Caco-2 (cell line): ENCODE measurements at regions not wholly inside any gene's neighbourhood (a gene's known extent, or its start where the extent isn't known, plus 50 kb on each side); places are given as distances from the start of the nearest gene placed in this dataset.
A peak's percentile ranks its signal among the peaks of the same experiment; 100 is the strongest.

Source experiments
- BruUV-seq: library from RNA; stranded (reverse); fragments of 400-500 nt; replicated peaks from 2 replicates; lab custom pipeline; 2021; lab: Mats Ljungman, UMichigan
- CTCF ChIA-PET: fragments of 300-600 bp; sonication (Branson Sonifier 250); formaldehyde crosslinking; loops from one replicate; lab custom pipeline; 2022; ENCODE audit warnings: antibody characterized with exemption; lab: Charles Lee
- POLR2A ChIA-PET: fragments of 300-600 bp; sonication (Branson Sonifier 250); formaldehyde crosslinking; loops from one replicate; lab custom pipeline; 2022; ENCODE audit warnings: antibody characterized with exemption; lab: Charles Lee
- DNase-seq, 2 experiments: peaks; one replicate each; pipeline versions ENCODE4 v3.0.0 to v3.0.0-alpha.2; 2020 to 2022
- H3K27me3 ChIP-seq: replicated peaks from 2 replicates; pipeline ENCODE4 v1.6.0; 2011; ENCODE audit warnings: low read length; ENCODE audit not compliant: control insufficient read depth, insufficient read depth
- H3K36me3 ChIP-seq: 2 replicates; pipeline ENCODE4 v1.5.1; 2011; ENCODE audit warnings: low read length; ENCODE audit not compliant: control insufficient read depth, insufficient read depth
- H3K4me1 ChIP-seq: fragments of 250-450 bp; sonication (Bioruptor Pico); 2 replicates; pipeline ENCODE4 v1.5.1; 2020; ENCODE audit warnings: mild to moderate bottlenecking
- H3K4me3 ChIP-seq: 2 replicates; pipeline ENCODE4 v1.5.1; 2011; ENCODE audit warnings: low read depth, mild to moderate bottlenecking, control low read depth, low read length
- H3K9me3 ChIP-seq: fragments of 250-450 bp; sonication (Bioruptor Pico); 2 replicates; pipeline ENCODE4 v1.5.1; 2020; ENCODE audit warnings: mild to moderate bottlenecking, moderate library complexity
- H3K27ac Mint-ChIP-seq: one replicate; pipeline ENCODE4 v1.8.0; 2022; ENCODE audit warnings: mixed read lengths; ENCODE audit not compliant: unreplicated experiment
- H3K27me3 Mint-ChIP-seq: one replicate; pipeline ENCODE4 v1.8.0; 2022; ENCODE audit warnings: mixed read lengths; ENCODE audit not compliant: insufficient read depth, unreplicated experiment
- H3K36me3 Mint-ChIP-seq: one replicate; pipeline ENCODE4 v1.8.0; 2022; ENCODE audit warnings: mild to moderate bottlenecking, mixed read lengths; ENCODE audit not compliant: insufficient read depth, unreplicated experiment
- H3K4me1 Mint-ChIP-seq: one replicate; pipeline ENCODE4 v1.8.0; 2022; ENCODE audit warnings: low read depth, mixed read lengths; ENCODE audit not compliant: unreplicated experiment
- H3K4me3 Mint-ChIP-seq: one replicate; pipeline ENCODE4 v1.8.0; 2022; ENCODE audit warnings: mild to moderate bottlenecking, moderate library complexity, mixed read lengths; ENCODE audit not compliant: unreplicated experiment
- H3K9me3 Mint-ChIP-seq: one replicate; pipeline ENCODE4 v1.8.0; 2022; ENCODE audit warnings: mixed read lengths; ENCODE audit not compliant: unreplicated experiment
- intact Hi-C: fragments of 100-400 bp; cut with micrococcal nuclease; formaldehyde crosslinking; loops from one replicate; pipeline ENCODE4 v1.10.0; 2022; ENCODE audit not compliant: unreplicated experiment
- TF ChIP-seq, protein P1 (sequence below), 2 experiments: fragments of 200-600 bp in 1 of 2; IDR thresholded peaks; 1 replicate in 1 of 2; 2 replicates in 1 of 2; pipeline versions ENCODE4 v1.5.1 to v1.8.0; 2011 to 2022; ENCODE audit warnings: antibody characterized with exemption in 1 of 2, control low read depth in 1 of 2, inconsistent platforms in 1 of 2, low read depth in 1 of 2, low read length in 1 of 2, mild to moderate bottlenecking in 1 of 2, moderate library complexity in 1 of 2; ENCODE audit not compliant: insufficient read depth in 1 of 2, severe bottlenecking in 1 of 2, unreplicated experiment in 1 of 2

DNA sequence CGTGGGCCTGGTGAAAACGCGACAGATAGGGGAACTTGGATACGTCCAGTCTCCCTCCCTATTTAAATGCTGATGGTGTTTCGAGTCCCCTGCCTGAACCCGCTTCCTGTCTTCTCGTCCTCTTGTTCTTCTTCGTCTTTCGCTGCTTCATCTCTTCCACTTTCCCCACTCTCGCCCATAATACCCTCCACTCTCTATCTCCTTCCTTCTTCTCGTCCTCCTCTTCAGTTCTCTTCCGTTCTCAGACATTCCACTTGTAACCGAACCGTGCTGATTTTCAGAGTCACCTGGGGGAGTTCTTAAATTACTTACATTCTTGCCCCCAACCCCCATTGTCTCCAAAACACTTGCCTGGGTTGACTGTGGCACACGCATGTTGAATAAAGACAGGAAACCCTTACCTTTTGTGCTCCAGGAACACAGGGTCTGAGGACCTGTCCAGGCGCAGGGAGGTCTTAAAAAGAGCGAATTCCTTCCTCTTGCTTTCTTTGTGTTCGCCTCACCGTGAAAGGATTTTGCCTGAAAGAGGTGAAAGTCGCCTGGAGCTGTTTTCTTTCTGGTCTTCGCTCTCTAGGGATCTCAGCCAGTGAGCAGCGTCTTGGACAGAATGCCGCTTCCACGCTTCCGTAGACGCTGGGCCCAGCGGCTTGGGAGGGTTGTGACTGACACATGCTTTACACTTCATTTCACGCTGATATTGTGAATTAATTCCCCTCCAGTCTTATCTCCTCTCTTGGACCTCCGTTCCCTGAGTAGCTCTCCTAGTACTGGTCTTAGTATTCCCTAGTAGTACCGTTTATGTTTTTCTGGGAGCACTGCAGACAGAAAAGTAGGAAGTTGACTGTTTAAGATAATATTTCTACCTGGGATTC, 184.0 kb downstream of the GPX5 start:
- H3K4me3 ChIP-seq, result no peak overlapping the region
- Mint-ChIP-seq H3K27me3 (no peaks in the 10 kb centered on the region), H3K4me3 (peak overlapping the region; percentile 55), H3K27ac (peak overlapping the region; percentile 32), H3K36me3 (peaks cover 16% of the 10 kb centered on the region), H3K9me3 (peaks cover 38% of the 10 kb centered on the region), H3K4me1 (no peaks in the 10 kb centered on the region)
- H3K27me3 ChIP-seq, result no peaks in the 10 kb centered on the region
- no TSS peak for BruUV-seq
- CTCF ChIA-PET, result no interaction called here
- peaks cover 5% of the 10 kb centered on the region for H3K9me3 ChIP-seq
- TF ChIP-seq, protein P1, sequence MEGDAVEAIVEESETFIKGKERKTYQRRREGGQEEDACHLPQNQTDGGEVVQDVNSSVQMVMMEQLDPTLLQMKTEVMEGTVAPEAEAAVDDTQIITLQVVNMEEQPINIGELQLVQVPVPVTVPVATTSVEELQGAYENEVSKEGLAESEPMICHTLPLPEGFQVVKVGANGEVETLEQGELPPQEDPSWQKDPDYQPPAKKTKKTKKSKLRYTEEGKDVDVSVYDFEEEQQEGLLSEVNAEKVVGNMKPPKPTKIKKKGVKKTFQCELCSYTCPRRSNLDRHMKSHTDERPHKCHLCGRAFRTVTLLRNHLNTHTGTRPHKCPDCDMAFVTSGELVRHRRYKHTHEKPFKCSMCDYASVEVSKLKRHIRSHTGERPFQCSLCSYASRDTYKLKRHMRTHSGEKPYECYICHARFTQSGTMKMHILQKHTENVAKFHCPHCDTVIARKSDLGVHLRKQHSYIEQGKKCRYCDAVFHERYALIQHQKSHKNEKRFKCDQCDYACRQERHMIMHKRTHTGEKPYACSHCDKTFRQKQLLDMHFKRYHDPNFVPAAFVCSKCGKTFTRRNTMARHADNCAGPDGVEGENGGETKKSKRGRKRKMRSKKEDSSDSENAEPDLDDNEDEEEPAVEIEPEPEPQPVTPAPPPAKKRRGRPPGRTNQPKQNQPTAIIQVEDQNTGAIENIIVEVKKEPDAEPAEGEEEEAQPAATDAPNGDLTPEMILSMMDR (IDR thresholded peaks at IDR 0.05; ENCODE audit: insufficient read depth in 1 of 2, low read depth in 1 of 2, low read length in 1 of 2, severe bottlenecking in 1 of 2, unreplicated experiment in 1 of 2), result no peak
- POLR2A ChIA-PET, result no interaction called here
- no peak for DNase-seq
- no peaks in the 10 kb centered on the region for H3K36me3 ChIP-seq
- intact Hi-C loops, result no loop called here
- peaks cover 4% of the 10 kb centered on the region; the same call in 1 of the 2 replicates for H3K4me1 ChIP-seq

DNA sequence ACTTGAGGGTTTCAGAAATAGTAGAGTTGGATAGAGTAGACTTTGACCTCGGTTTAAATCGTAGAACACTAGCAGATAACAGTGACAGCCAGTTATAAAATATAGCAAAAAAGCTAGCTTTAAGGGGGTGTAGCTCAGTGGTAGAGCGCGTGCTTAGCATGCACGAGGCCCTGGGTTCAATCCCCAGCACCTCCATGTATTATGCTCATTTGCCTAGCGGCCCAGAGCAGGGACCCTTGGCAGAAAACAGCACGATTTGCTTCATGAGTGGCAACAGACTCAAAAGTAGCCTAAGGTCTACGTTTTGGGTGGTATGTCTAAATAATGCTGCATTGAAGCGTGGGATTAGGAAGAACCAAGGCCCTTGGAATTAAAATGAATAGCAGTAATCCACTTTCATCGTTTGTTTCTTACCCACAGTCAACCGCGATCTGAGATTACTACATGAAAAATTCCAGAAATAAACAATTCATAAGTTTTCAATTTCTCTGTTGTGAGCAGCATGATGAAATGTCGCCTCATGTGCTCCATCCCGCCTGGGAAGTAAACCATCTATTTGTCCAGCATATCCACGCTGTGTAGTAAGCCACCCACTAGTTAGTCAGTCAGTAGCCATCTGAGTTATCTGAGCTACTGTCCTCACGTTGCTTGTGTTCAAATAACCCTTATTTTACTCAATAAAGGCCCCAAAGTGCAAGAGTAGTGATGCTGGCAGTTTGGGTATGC, 184.9 kb downstream of the GPX5 start:
- ChIA-PET CTCF (no interaction called here), POLR2A (no interaction called here)
- no peaks in the 10 kb centered on the region for H3K27me3 ChIP-seq
- H3K9me3 Mint-ChIP-seq, result peaks cover 38% of the 10 kb centered on the region
- DNase-seq, result no peak
- no peaks in the 10 kb centered on the region for H3K36me3 ChIP-seq
- H3K4me1 Mint-ChIP-seq, result no peaks in the 10 kb centered on the region
- no peak overlapping the region for H3K27ac Mint-ChIP-seq
- no peaks in the 10 kb centered on the region for H3K27me3 Mint-ChIP-seq
- intact Hi-C loops, result no loop called here
- H3K4me1 ChIP-seq, result peaks cover 8% of the 10 kb centered on the region; the same call in 1 of the 2 replicates
- TF ChIP-seq, protein P1 (IDR thresholded peaks at IDR 0.05; ENCODE audit: insufficient read depth in 1 of 2, low read depth in 1 of 2, low read length in 1 of 2, severe bottlenecking in 1 of 2, unreplicated experiment in 1 of 2), result no peak
- H3K36me3 Mint-ChIP-seq, result peaks cover 16% of the 10 kb centered on the region
- BruUV-seq, result no TSS peak
- H3K4me3 ChIP-seq, result no peak overlapping the region
- H3K9me3 ChIP-seq, result peaks cover 5% of the 10 kb centered on the region
- H3K4me3 Mint-ChIP-seq, result peak overlapping the region; percentile 55

DNA sequence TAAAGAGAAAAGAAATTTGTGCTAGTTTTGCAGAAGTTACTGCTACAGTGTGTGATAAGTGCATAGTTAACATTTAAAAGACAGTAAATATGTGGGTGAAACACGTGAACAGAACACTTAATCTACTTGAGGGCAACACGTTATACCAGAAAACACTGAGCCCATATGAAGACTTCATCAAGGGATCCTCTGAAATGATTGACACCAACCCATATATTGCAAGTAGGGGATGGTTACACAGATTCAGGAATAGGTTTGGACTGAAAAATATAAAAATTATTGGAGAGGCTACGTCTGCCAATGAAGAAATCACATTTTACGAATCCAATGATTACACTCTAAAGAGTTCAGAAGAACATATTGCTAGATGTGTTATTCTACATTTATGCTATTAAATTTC, 185.6 kb downstream of the GPX5 start:
- Mint-ChIP-seq H3K27me3 (no peaks in the 10 kb centered on the region), H3K36me3 (peaks cover 16% of the 10 kb centered on the region), H3K4me3 (no peak overlapping the region), H3K4me1 (no peaks in the 10 kb centered on the region), H3K9me3 (peaks cover 37% of the 10 kb centered on the region), H3K27ac (no peak overlapping the region)
- intact Hi-C loops, result no loop called here
- H3K9me3 ChIP-seq, result peaks cover 5% of the 10 kb centered on the region
- POLR2A ChIA-PET, result no interaction called here
- H3K27me3 ChIP-seq, result no peaks in the 10 kb centered on the region
- DNase-seq, result no peak
- TF ChIP-seq, protein P1 (IDR thresholded peaks at IDR 0.05; ENCODE audit: insufficient read depth in 1 of 2, low read depth in 1 of 2, low read length in 1 of 2, severe bottlenecking in 1 of 2, unreplicated experiment in 1 of 2), result no peak
- peaks cover 8% of the 10 kb centered on the region; the same call in 1 of the 2 replicates for H3K4me1 ChIP-seq
- no peak overlapping the region for H3K4me3 ChIP-seq
- no TSS peak for BruUV-seq
- H3K36me3 ChIP-seq, result no peaks in the 10 kb centered on the region
- CTCF ChIA-PET, result no interaction called here
